Endothelial cell of umbilical vein (primary cell): ENCODE measurements at regions not wholly inside any gene's neighbourhood (a gene's known extent, or its start where the extent isn't known, plus 50 kb on each side); places are given as distances from the start of the nearest gene placed in this dataset.

Experiments used
- BruUV-seq: library from RNA; stranded (reverse); fragments of 400-500 nt; replicated peaks from 2 replicates; lab custom pipeline; 2021; lab: Mats Ljungman, UMichigan
- CTCF ChIA-PET: fragments of 300-600, 350-600 bp; sonication (Branson Sonifier 250); formaldehyde crosslinking; loops from one replicate; lab custom pipeline; 2021; ENCODE audit warnings: antibody characterized with exemption, inconsistent platforms; lab: Charles Lee
- POLR2A ChIA-PET: fragments of 300-600, 350-600 bp; sonication (Branson Sonifier 250); formaldehyde crosslinking; loops from one replicate; lab custom pipeline; 2021; ENCODE audit warnings: antibody characterized with exemption, inconsistent platforms; lab: Charles Lee
- DNase-seq: peaks from one replicate; pipeline ENCODE4 v3.0.0-alpha.2; 2011; ENCODE audit warnings: low read depth, low spot score
- FAIRE-seq: peaks from 2 replicates; lab custom pipeline; 2011; peaks lifted over from hg19 to GRCh38; lab: Jason Lieb, UNC
- H2AFZ ChIP-seq: 2 replicates; pipeline ENCODE4 v1.6.0; 2012; ENCODE audit warnings: low read depth, low read length, control low read depth, inconsistent platforms
- H3K27ac ChIP-seq: 2 replicates; pipeline ENCODE4 v1.5.1; 2011; ENCODE audit warnings: low read depth, mild to moderate bottlenecking, control low read depth, low read length, moderate library complexity; ENCODE audit not compliant: insufficient read depth
- H3K27me3 ChIP-seq, 2 experiments: 2 replicates each; pipeline versions ENCODE4 v1.6.0 to v1.6.1; 2011; ENCODE audit warnings: low read length in 2 of 2, mixed read lengths in 1 of 2; ENCODE audit not compliant: control insufficient read depth in 2 of 2, insufficient read depth in 2 of 2
- H3K36me3 ChIP-seq, 2 experiments: 2 replicates in 1 of 2; 3 replicates in 1 of 2; pipeline ENCODE4 v1.5.1; 2011; ENCODE audit warnings: low read length in 2 of 2, mild to moderate bottlenecking in 1 of 2, moderate library complexity in 1 of 2; ENCODE audit not compliant: control insufficient read depth in 2 of 2, insufficient read depth in 2 of 2; ENCODE audit errors: extremely low read depth in 1 of 2
- H3K4me1 ChIP-seq: 3 replicates; pipeline ENCODE4 v1.5.1; 2011; ENCODE audit warnings: mild to moderate bottlenecking, low read length; ENCODE audit not compliant: control insufficient read depth, insufficient read depth; ENCODE audit errors: extremely low read depth
- H3K4me2 ChIP-seq: 2 replicates; pipeline ENCODE4 v1.6.1; 2011; ENCODE audit warnings: low read length, control low read depth, mixed read lengths; ENCODE audit not compliant: insufficient read depth
- H3K4me3 ChIP-seq, 3 experiments: fragments of 200-600 bp in 1 of 3; sonication (generic), shearing (Covaris generic) in 1 of 3; replicated peaks in 1 of 3; 2 replicates each; pipeline ENCODE4 v1.5.1; 2011 to 2016; ENCODE audit warnings: control low read depth in 3 of 3, low read length in 3 of 3, mild to moderate bottlenecking in 2 of 3, inconsistent platforms in 1 of 3, low read depth in 1 of 3, moderate library complexity in 1 of 3; ENCODE audit not compliant: insufficient read depth in 1 of 3
- H3K79me2 ChIP-seq: 2 replicates; pipeline ENCODE4 v1.6.0; 2012; ENCODE audit warnings: low read length, inconsistent platforms; ENCODE audit not compliant: control insufficient read depth, insufficient read depth
- H3K9ac ChIP-seq: replicated peaks from 2 replicates; pipeline ENCODE3; 2011; ENCODE audit warnings: low read length, control low read depth; ENCODE audit not compliant: insufficient read depth; ENCODE audit errors: extremely low read depth
- H3K9me1 ChIP-seq: replicated peaks from 3 replicates; pipeline ENCODE4 v1.6.0; 2011; ENCODE audit warnings: mild to moderate bottlenecking, low read length; ENCODE audit not compliant: control insufficient read depth, insufficient read depth; ENCODE audit errors: extremely low read depth
- H3K9me3 ChIP-seq: replicated peaks from 2 replicates; pipeline ENCODE4 v1.5.1; 2012; ENCODE audit warnings: low read length, inconsistent platforms; ENCODE audit not compliant: control insufficient read depth, insufficient read depth
- H4K20me1 ChIP-seq: replicated peaks from 2 replicates; pipeline ENCODE3; 2011; ENCODE audit warnings: mild to moderate bottlenecking, low read length; ENCODE audit not compliant: control insufficient read depth, insufficient read depth; ENCODE audit errors: extremely low read depth
- EZH2 ChIP-seq: IDR thresholded peaks from 2 replicates; pipeline ENCODE4 v1.6.1; 2012; ENCODE audit warnings: borderline replicate concordance, low read depth, mild to moderate bottlenecking, moderate library complexity, low read length, inconsistent platforms; ENCODE audit not compliant: severe bottlenecking
- GATA2 ChIP-seq: IDR thresholded peaks from 2 replicates; pipeline ENCODE4 v1.7.0; 2011; ENCODE audit warnings: low read depth, mild to moderate bottlenecking, moderate library complexity, mixed read lengths, low read length; ENCODE audit not compliant: insufficient read length, insufficient read depth
- JUN ChIP-seq: IDR thresholded peaks from 2 replicates; pipeline ENCODE4 v1.6.1; 2011; ENCODE audit warnings: borderline replicate concordance, low read depth; ENCODE audit not compliant: insufficient read length, insufficient read depth
- MYC ChIP-seq: IDR thresholded peaks from one replicate; pipeline ENCODE4 v1.6.1; 2011; ENCODE audit warnings: mild to moderate bottlenecking, low read depth, low read length
- POLR2A ChIP-seq: IDR thresholded peaks from 2 replicates; pipeline ENCODE4 v1.6.1; 2012; ENCODE audit warnings: low read depth, mild to moderate bottlenecking, control low read depth, low read length
- POLR2AphosphoS5 ChIP-seq: IDR thresholded peaks from 2 replicates; pipeline ENCODE4 v1.6.1; 2012; ENCODE audit warnings: low read depth, mild to moderate bottlenecking, control low read depth, low read length, moderate library complexity; ENCODE audit not compliant: insufficient read depth
- dilution Hi-C: fragments of 300-500 bp; cut with MboI; formaldehyde crosslinking; loops from one replicate; pipeline ENCODE4 v1.15.0; 2019; ENCODE audit warnings: low sequenced_read_pairs; ENCODE audit not compliant: extremely low pct_ligation_motif_present
- intact Hi-C: fragments of 100-400 bp; cut with micrococcal nuclease; formaldehyde crosslinking; loops from one replicate; pipeline ENCODE4 v1.10.0; 2022
- TF ChIP-seq, protein P1 (sequence below): IDR thresholded peaks from 2 replicates; pipeline ENCODE4 v1.6.1; 2011; ENCODE audit not compliant: insufficient read depth, insufficient read length
- TF ChIP-seq, protein P2 (sequence below), 2 donors: IDR thresholded peaks; 1 replicate in 1 of 2; 2 replicates in 1 of 2; pipeline ENCODE4 v1.5.1; 2011; ENCODE audit warnings: low read length in 2 of 2, mild to moderate bottlenecking in 2 of 2, moderate library complexity in 2 of 2, control low read depth in 1 of 2, inconsistent platforms in 1 of 2, low read depth in 1 of 2; ENCODE audit not compliant: insufficient read depth in 1 of 2; ENCODE audit errors: extremely low read depth in 1 of 2

DNA sequence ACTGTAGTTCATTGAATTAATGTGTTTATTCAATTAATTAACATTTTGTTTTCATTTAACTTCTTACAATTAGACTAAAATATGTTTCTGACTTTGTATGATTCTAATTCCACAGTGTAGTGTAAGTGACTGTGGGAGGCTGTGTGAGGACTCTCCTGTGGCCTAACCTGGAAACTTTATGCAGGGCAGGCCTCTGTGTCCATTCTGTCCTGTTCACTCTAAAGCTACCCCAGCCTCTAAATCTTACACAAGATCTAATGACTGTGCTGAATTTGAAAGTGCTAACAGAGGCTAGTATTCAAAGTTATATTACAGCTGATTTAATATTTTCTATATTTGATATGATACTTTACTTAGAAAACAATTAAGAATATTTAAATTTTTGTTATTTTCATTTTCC, 270.5 kb upstream of the CDH19 start:
- Histone ChIP-seq H3K4me1 (no peaks in the 10 kb centered on the region), H3K27me3 (no peaks in the 10 kb centered on the region), H3K9me1 (no peaks in the 10 kb centered on the region), H3K9me3 (no peaks in the 10 kb centered on the region), H3K4me3 (no peak overlapping the region), H3K9ac (no peak overlapping the region), H3K79me2 (no peaks in the 10 kb centered on the region), H3K27ac (no peak overlapping the region), H3K4me2 (no peak overlapping the region), H4K20me1 (no peaks in the 10 kb centered on the region), H2AFZ (no peak overlapping the region), H3K36me3 (no peaks in the 10 kb centered on the region)
- no peak for DNase-seq
- intact Hi-C loops (loop anchor here (10.0 kb wide), 1 partner anchor 940 kb away; no protein-coding TSS in a partner anchor), dilution Hi-C loops (no loop called here)
- no TSS peak for BruUV-seq
- TF ChIP-seq POLR2AphosphoS5 = no peak
- no peak for TF ChIP-seq JUN
- TF ChIP-seq POLR2A = no peak
- TF ChIP-seq, protein P1, sequence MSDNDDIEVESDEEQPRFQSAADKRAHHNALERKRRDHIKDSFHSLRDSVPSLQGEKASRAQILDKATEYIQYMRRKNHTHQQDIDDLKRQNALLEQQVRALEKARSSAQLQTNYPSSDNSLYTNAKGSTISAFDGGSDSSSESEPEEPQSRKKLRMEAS = no peak
- no peak for TF ChIP-seq EZH2
- TF ChIP-seq, protein P2, sequence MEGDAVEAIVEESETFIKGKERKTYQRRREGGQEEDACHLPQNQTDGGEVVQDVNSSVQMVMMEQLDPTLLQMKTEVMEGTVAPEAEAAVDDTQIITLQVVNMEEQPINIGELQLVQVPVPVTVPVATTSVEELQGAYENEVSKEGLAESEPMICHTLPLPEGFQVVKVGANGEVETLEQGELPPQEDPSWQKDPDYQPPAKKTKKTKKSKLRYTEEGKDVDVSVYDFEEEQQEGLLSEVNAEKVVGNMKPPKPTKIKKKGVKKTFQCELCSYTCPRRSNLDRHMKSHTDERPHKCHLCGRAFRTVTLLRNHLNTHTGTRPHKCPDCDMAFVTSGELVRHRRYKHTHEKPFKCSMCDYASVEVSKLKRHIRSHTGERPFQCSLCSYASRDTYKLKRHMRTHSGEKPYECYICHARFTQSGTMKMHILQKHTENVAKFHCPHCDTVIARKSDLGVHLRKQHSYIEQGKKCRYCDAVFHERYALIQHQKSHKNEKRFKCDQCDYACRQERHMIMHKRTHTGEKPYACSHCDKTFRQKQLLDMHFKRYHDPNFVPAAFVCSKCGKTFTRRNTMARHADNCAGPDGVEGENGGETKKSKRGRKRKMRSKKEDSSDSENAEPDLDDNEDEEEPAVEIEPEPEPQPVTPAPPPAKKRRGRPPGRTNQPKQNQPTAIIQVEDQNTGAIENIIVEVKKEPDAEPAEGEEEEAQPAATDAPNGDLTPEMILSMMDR (IDR thresholded peaks at IDR 0.05; ENCODE audit: extremely low read depth in 1 of 2, insufficient read depth in 1 of 2, low read depth in 1 of 2, low read length in 2 of 2) = no peak
- no peak for TF ChIP-seq MYC
- no peak for TF ChIP-seq GATA2
- POLR2A ChIA-PET = no interaction called here
- CTCF ChIA-PET = interaction anchor here (5.7 kb wide), 1 partner anchor 314 kb away, joined by 61 read pairs; no protein-coding TSS in a partner anchor
- no peak for FAIRE-seq
